Uterus (tissue), 2 donors: ENCODE measurements at regions not wholly inside any gene's neighbourhood (a gene's known extent, or its start where the extent isn't known, plus 50 kb on each side); places are given as distances from the start of the nearest gene placed in this dataset.

ENCODE experiments used
- CTCF ChIP-seq, 4 experiments: fragments of 200-600 bp in 2 of 4; fragments of 450-650 bp in 2 of 4; sonication (generic) in 2 of 4; IDR thresholded peaks; one replicate each; pipeline ENCODE4 v1.5.1; 2016 to 2019; ENCODE audit warnings: antibody characterized with exemption in 4 of 4, mild to moderate bottlenecking in 2 of 4, moderate library complexity in 1 of 4
- POLR2A ChIP-seq, 2 donors: fragments of 450-650 bp; IDR thresholded peaks; one replicate each; pipeline ENCODE4 v1.6.1; 2016; ENCODE audit warnings: antibody characterized with exemption in 2 of 2, mild to moderate bottlenecking in 1 of 2, moderate library complexity in 1 of 2

- TF ChIP-seq POLR2A (IDR thresholded peaks at IDR 0.05) (no peak), CTCF (IDR thresholded peaks at IDR 0.05) (no peak)
Observed at GRCh38 chr2:195322324-195322723, 334.7 kb upstream of the SLC39A10 start.
